K562 (cell line): ENCODE measurements at regions not wholly inside any gene's neighbourhood (a gene's known extent, or its start where the extent isn't known, plus 50 kb on each side); places are given as distances from the start of the nearest gene placed in this dataset.

Source experiments
- CHCHD3 ChIP-seq: fragments of 250-450 bp; sonication (Bioruptor Pico); IDR thresholded peaks from 2 replicates; pipeline ENCODE4 v2.1.2; 2022; ENCODE audit warnings: mild to moderate bottlenecking
- CREB1 ChIP-seq, 2 experiments: sonication (generic) in 1 of 2; formaldehyde crosslinking in 1 of 2; IDR thresholded peaks; 2 replicates each; pipeline versions ENCODE4 v1.6.1 to v1.8.0; 2012 to 2022; ENCODE audit warnings: inconsistent platforms in 1 of 2, mild to moderate bottlenecking in 1 of 2, missing genetic modification reagents in 1 of 2, moderate library complexity in 1 of 2
- EP300 ChIP-seq: IDR thresholded peaks from 2 replicates; pipeline ENCODE4 v1.6.1; 2012; ENCODE audit warnings: low read length, improper control_type of control experiment
- GATAD2A ChIP-seq: fragments of 450-650 bp; IDR thresholded peaks from 2 replicates; pipeline ENCODE4 v1.6.1; 2017
- MEF2A ChIP-seq: IDR thresholded peaks from 2 replicates; pipeline ENCODE4 v1.6.1; 2011; ENCODE audit warnings: low read depth, mild to moderate bottlenecking, low read length, moderate library complexity; ENCODE audit not compliant: control insufficient read depth
- NR3C1 ChIP-seq: sonication (generic); formaldehyde crosslinking; IDR thresholded peaks from 2 replicates; pipeline ENCODE4 v1.8.1; 2022; ENCODE audit warnings: missing genetic modification reagents
- POLR2A ChIP-seq: fragments of 450-650 bp; conservative IDR thresholded peaks from 2 replicates; pipeline ENCODE4 v1.6.1; 2016
- TOE1 ChIP-seq, 2 experiments: fragments of 450-650 bp in 1 of 2; sonication (generic) in 1 of 2; formaldehyde crosslinking in 1 of 2; IDR thresholded peaks; 2 replicates each; pipeline versions ENCODE4 v1.7.1 to v1.8.0; 2016 to 2022; ENCODE audit warnings: borderline replicate concordance in 2 of 2, mild to moderate bottlenecking in 2 of 2, antibody characterized with exemption in 1 of 2, inconsistent platforms in 1 of 2, low read depth in 1 of 2, missing genetic modification reagents in 1 of 2, moderate library complexity in 1 of 2
- TF ChIP-seq, protein P1 (sequence below), 3 experiments: IDR thresholded peaks in 2 of 3; conservative IDR thresholded peaks in 1 of 3; 2 replicates each; pipeline ENCODE4 v1.5.1; 2011 to 2012; ENCODE audit warnings: low read length in 3 of 3, mild to moderate bottlenecking in 3 of 3, control low read depth in 2 of 3, improper control_type of control experiment in 1 of 3, inconsistent platforms in 1 of 3, low read depth in 1 of 3, mixed read lengths in 1 of 3, moderate library complexity in 1 of 3; ENCODE audit not compliant: insufficient read depth in 2 of 3
- TF ChIP-seq, protein P2 (sequence below): sonication (generic); formaldehyde crosslinking; IDR thresholded peaks from 2 replicates; pipeline ENCODE4 v1.8.1; 2022; ENCODE audit warnings: missing genetic modification reagents
- TF ChIP-seq, protein P3 (sequence below): fragments of 450-650 bp; formaldehyde crosslinking; IDR thresholded peaks from 2 replicates; pipeline ENCODE4 v1.4.0; 2022; ENCODE audit warnings: mild to moderate bottlenecking, moderate library complexity
- TF ChIP-seq, protein P4 (sequence below): sonication (generic); formaldehyde crosslinking; IDR thresholded peaks from 2 replicates; pipeline ENCODE4 v1.9.0; 2022; ENCODE audit warnings: mild to moderate bottlenecking, missing genetic modification reagents
- TF ChIP-seq, protein P5 (sequence below): sonication (generic); formaldehyde crosslinking; IDR thresholded peaks from 2 replicates; pipeline ENCODE4 v1.8.0; 2023; ENCODE audit warnings: mild to moderate bottlenecking, missing genetic modification reagents

DNA sequence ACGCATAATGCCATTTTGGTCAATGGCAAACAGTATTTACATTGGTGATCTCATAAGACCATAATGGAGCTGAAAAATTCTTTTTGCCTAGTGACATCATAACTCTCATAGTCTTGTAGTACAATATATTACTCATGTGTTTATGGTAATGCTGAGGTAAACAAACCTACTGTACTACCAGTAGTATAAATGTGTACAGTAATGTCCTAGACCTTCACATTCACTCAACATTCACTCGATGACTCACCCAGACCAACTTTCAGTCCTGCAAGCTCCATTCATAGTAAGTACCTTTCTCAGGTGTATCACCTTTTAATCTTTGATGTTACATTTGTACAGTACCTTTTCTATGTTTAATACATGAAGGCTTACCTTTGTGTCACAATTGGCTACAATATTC is 558.2 kb upstream of the PIK3C3 start:
- TF ChIP-seq NR3C1 (CRISPR knock-in tag) (no peak), CHCHD3 (CRISPR knock-in tag) (no peak), GATAD2A (no peak), CREB1 (IDR thresholded peaks at IDR 0.05) (no peak), CREB1 (CRISPR knock-in tag; IDR thresholded peaks at IDR 0.05) (no peak), MEF2A (no peak), POLR2A (no peak), TOE1 (IDR thresholded peaks at IDR 0.05; ENCODE audit: borderline replicate concordance) (no peak), TOE1 (CRISPR knock-in tag; IDR thresholded peaks at IDR 0.05; ENCODE audit: borderline replicate concordance, low read depth) (no peak), EP300 (no peak)
- TF ChIP-seq, protein P1, sequence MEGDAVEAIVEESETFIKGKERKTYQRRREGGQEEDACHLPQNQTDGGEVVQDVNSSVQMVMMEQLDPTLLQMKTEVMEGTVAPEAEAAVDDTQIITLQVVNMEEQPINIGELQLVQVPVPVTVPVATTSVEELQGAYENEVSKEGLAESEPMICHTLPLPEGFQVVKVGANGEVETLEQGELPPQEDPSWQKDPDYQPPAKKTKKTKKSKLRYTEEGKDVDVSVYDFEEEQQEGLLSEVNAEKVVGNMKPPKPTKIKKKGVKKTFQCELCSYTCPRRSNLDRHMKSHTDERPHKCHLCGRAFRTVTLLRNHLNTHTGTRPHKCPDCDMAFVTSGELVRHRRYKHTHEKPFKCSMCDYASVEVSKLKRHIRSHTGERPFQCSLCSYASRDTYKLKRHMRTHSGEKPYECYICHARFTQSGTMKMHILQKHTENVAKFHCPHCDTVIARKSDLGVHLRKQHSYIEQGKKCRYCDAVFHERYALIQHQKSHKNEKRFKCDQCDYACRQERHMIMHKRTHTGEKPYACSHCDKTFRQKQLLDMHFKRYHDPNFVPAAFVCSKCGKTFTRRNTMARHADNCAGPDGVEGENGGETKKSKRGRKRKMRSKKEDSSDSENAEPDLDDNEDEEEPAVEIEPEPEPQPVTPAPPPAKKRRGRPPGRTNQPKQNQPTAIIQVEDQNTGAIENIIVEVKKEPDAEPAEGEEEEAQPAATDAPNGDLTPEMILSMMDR (IDR thresholded peaks at IDR 0.05 in 2 of 3, conservative IDR thresholded peaks at IDR 0.05 in 1 of 3; ENCODE audit: insufficient read depth in 2 of 3, low read depth in 1 of 3, low read length in 3 of 3) = no peak
- TF ChIP-seq, protein P2, sequence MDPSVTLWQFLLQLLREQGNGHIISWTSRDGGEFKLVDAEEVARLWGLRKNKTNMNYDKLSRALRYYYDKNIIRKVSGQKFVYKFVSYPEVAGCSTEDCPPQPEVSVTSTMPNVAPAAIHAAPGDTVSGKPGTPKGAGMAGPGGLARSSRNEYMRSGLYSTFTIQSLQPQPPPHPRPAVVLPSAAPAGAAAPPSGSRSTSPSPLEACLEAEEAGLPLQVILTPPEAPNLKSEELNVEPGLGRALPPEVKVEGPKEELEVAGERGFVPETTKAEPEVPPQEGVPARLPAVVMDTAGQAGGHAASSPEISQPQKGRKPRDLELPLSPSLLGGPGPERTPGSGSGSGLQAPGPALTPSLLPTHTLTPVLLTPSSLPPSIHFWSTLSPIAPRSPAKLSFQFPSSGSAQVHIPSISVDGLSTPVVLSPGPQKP (CRISPR knock-in tag) = no peak
- TF ChIP-seq, protein P3, sequence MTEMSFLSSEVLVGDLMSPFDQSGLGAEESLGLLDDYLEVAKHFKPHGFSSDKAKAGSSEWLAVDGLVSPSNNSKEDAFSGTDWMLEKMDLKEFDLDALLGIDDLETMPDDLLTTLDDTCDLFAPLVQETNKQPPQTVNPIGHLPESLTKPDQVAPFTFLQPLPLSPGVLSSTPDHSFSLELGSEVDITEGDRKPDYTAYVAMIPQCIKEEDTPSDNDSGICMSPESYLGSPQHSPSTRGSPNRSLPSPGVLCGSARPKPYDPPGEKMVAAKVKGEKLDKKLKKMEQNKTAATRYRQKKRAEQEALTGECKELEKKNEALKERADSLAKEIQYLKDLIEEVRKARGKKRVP = no peak
- TF ChIP-seq, protein P4, sequence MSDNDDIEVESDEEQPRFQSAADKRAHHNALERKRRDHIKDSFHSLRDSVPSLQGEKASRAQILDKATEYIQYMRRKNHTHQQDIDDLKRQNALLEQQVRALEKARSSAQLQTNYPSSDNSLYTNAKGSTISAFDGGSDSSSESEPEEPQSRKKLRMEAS (CRISPR knock-in tag) = no peak
- TF ChIP-seq, protein P5, sequence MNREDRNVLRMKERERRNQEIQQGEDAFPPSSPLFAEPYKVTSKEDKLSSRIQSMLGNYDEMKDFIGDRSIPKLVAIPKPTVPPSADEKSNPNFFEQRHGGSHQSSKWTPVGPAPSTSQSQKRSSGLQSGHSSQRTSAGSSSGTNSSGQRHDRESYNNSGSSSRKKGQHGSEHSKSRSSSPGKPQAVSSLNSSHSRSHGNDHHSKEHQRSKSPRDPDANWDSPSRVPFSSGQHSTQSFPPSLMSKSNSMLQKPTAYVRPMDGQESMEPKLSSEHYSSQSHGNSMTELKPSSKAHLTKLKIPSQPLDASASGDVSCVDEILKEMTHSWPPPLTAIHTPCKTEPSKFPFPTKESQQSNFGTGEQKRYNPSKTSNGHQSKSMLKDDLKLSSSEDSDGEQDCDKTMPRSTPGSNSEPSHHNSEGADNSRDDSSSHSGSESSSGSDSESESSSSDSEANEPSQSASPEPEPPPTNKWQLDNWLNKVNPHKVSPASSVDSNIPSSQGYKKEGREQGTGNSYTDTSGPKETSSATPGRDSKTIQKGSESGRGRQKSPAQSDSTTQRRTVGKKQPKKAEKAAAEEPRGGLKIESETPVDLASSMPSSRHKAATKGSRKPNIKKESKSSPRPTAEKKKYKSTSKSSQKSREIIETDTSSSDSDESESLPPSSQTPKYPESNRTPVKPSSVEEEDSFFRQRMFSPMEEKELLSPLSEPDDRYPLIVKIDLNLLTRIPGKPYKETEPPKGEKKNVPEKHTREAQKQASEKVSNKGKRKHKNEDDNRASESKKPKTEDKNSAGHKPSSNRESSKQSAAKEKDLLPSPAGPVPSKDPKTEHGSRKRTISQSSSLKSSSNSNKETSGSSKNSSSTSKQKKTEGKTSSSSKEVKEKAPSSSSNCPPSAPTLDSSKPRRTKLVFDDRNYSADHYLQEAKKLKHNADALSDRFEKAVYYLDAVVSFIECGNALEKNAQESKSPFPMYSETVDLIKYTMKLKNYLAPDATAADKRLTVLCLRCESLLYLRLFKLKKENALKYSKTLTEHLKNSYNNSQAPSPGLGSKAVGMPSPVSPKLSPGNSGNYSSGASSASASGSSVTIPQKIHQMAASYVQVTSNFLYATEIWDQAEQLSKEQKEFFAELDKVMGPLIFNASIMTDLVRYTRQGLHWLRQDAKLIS = no peak
